ENCODE measurements at regions not wholly inside any gene's neighbourhood (a gene's known extent, or its start where the extent isn't known, plus 50 kb on each side); places are given as distances from the start of the nearest gene placed in this dataset.
"Not testable (repeated sequence)": the region's sequence is repeated elsewhere in the genome, so short reads cannot be mapped to it uniquely, and the experiment has no call there.

- TF ChIP-seq MAX (IDR thresholded peaks at IDR 0.05; ENCODE audit: insufficient read depth, insufficient read length); CTCF (IDR thresholded peaks at IDR 0.05; ENCODE audit: extremely low read depth in 1 of 2, insufficient read depth in 1 of 2, low read depth in 1 of 2, low read length in 2 of 2); POLR2A (IDR thresholded peaks at IDR 0.05; ENCODE audit: low read depth, low read length); MYC (IDR thresholded peaks at IDR 0.05; ENCODE audit: low read depth, low read length); JUN (IDR thresholded peaks at IDR 0.05; ENCODE audit: borderline replicate concordance, insufficient read depth, insufficient read length, low read depth); POLR2AphosphoS5 (IDR thresholded peaks at IDR 0.05; ENCODE audit: insufficient read depth, low read depth, low read length); EZH2 (IDR thresholded peaks at IDR 0.05; ENCODE audit: borderline replicate concordance, low read depth, low read length, severe bottlenecking); FOS (IDR thresholded peaks at IDR 0.05; ENCODE audit: borderline replicate concordance, insufficient read depth, low read length); GATA2 (IDR thresholded peaks at IDR 0.05; ENCODE audit: insufficient read depth, insufficient read length, low read depth, low read length): not testable (repeated sequence)
Observed at GRCh38 chr16:32884556-32884955, 208.6 kb upstream of the TP53TG3 start.

Measured in endothelial cell of umbilical vein (primary cell).